Vagina (tissue), 2 donors: ENCODE measurements at regions not wholly inside any gene's neighbourhood (a gene's known extent, or its start where the extent isn't known, plus 50 kb on each side); places are given as distances from the start of the nearest gene placed in this dataset.

Source experiments
- DNase-seq, 2 donors: peaks; one replicate each; pipeline ENCODE4 v3.0.0-alpha.2; 2017; ENCODE audit errors: extremely low spot score in 2 of 2
- H3K27ac ChIP-seq: fragments of 200-600 bp; sonication (generic); one replicate; pipeline ENCODE4 v1.5.1; 2019
- H3K27me3 ChIP-seq: fragments of 200-600 bp; sonication (generic); one replicate; pipeline ENCODE4 v1.5.1; 2019
- H3K36me3 ChIP-seq, 2 donors: fragments of 200-600 bp; sonication (generic); one replicate each; pipeline ENCODE4 v1.5.1; 2017 to 2019
- H3K4me1 ChIP-seq: fragments of 200-600 bp; sonication (generic); one replicate; pipeline ENCODE4 v1.5.1; 2019
- H3K4me3 ChIP-seq, 2 donors: fragments of 200-600 bp; sonication (generic); 1 replicate in 1 of 2; 2 replicates in 1 of 2; pipeline ENCODE4 v1.5.1; 2016 to 2019
- H3K9me3 ChIP-seq: fragments of 200-600 bp; sonication (generic); one replicate; pipeline ENCODE4 v1.5.1; 2019
- POLR2A ChIP-seq, 2 donors: fragments of 450-650 bp; IDR thresholded peaks; one replicate each; pipeline ENCODE4 v1.6.1; 2017; ENCODE audit warnings: antibody characterized with exemption in 2 of 2, mild to moderate bottlenecking in 2 of 2, moderate library complexity in 2 of 2
- POLR2AphosphoS5 ChIP-seq, 2 donors: sonication (generic); formaldehyde crosslinking; IDR thresholded peaks; one replicate each; pipeline ENCODE4 v1.9.0; 2017; ENCODE audit warnings: antibody characterized with exemption in 2 of 2, mild to moderate bottlenecking in 2 of 2, low read depth in 1 of 2; ENCODE audit not compliant: insufficient read depth in 1 of 2
- intact Hi-C: fragments of 100-400 bp; cut with DNase I; formaldehyde crosslinking; loops from one replicate; pipeline ENCODE4 v1.15.1; 2023
- TF ChIP-seq, protein P1 (sequence below), 3 experiments: fragments of 450-650 bp in 2 of 3; fragments of 200-600 bp in 1 of 3; sonication (generic) in 1 of 3; IDR thresholded peaks; one replicate each; pipeline ENCODE4 v1.5.1; 2017 to 2019; ENCODE audit warnings: antibody characterized with exemption in 3 of 3, mild to moderate bottlenecking in 2 of 3, moderate library complexity in 2 of 3

DNA sequence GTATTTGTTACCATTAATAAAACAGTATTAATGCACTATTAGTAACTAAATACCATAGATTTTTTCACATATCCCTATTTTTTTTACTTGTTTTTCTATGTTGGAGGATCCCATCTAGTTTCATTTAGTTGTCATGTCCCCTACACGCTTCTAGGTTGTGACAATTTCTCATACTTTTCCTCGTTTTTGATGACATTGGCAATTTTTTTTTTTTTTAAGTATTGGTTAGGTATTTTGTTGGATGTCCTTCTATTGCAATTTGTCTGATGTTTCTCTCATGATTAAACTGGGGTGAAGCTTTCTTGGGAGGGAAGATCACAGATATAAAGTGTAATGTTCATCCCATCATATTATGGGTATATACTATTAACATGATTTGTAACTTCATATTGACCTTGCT lies 409.1 kb upstream of the CNTN6 start:
- TF ChIP-seq, protein P1, sequence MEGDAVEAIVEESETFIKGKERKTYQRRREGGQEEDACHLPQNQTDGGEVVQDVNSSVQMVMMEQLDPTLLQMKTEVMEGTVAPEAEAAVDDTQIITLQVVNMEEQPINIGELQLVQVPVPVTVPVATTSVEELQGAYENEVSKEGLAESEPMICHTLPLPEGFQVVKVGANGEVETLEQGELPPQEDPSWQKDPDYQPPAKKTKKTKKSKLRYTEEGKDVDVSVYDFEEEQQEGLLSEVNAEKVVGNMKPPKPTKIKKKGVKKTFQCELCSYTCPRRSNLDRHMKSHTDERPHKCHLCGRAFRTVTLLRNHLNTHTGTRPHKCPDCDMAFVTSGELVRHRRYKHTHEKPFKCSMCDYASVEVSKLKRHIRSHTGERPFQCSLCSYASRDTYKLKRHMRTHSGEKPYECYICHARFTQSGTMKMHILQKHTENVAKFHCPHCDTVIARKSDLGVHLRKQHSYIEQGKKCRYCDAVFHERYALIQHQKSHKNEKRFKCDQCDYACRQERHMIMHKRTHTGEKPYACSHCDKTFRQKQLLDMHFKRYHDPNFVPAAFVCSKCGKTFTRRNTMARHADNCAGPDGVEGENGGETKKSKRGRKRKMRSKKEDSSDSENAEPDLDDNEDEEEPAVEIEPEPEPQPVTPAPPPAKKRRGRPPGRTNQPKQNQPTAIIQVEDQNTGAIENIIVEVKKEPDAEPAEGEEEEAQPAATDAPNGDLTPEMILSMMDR (IDR thresholded peaks at IDR 0.05), result no peak
- TF ChIP-seq POLR2A (IDR thresholded peaks at IDR 0.05), result no peak
- TF ChIP-seq POLR2AphosphoS5 (IDR thresholded peaks at IDR 0.05; ENCODE audit: insufficient read depth in 1 of 2, low read depth in 1 of 2), result no peak
- Histone ChIP-seq H3K4me1 (no peaks in the 10 kb centered on the region), H3K9me3 (no peaks in the 10 kb centered on the region), H3K36me3 (no peaks in the 10 kb centered on the region), H3K27me3 (no peaks in the 10 kb centered on the region), H3K27ac (no peak overlapping the region), H3K4me3 (no peak overlapping the region)
- no peak for DNase-seq
- intact Hi-C loops, result no loop called here

DNA sequence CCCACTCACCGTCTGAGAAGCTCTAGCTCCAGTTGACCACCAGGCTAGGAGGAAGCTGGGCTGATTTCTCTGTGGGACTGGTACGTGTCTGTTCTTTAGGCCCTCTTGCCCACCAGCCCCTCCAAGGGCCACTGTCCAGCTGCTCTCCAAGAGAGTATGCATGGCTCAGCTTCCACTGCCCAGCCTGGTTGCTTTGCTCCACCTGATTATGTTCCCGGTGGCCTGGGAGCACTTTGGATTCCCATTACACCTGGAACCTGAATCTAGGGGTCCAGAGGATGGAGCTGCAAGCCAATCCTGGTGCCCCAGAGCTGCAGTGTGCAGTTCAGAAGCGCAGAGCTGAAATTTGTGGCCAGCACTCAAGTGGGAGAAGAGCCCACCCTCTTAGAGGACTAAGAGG lies 402.1 kb upstream of the CNTN6 start:
- intact Hi-C loops, result no loop called here
- no peaks in the 10 kb centered on the region for H3K9me3 ChIP-seq
- DNase-seq, result no peak

DNA sequence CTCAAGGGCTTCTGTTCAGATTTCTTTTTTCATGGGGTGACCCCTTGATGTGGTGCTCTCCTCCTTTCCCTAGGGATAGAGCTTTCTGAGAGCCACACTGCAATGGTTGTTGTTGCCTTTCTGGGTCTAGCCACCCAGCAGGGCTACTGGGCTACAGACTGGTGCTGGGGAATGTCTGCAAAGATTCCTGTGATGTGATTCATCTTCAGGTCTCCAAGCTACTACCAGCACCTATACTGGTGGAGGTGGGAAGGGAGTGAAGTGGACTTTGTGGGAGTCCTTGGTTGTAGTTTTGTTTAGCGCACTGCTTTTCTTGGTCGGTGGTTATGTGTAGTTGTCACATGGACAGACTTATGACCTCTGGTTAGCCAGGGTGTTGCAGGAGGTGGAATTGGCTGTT lies 392.3 kb upstream of the CNTN6 start:
- Histone ChIP-seq H3K27ac (no peak overlapping the region), H3K27me3 (no peaks in the 10 kb centered on the region), H3K4me1 (no peaks in the 10 kb centered on the region), H3K4me3 (no peak overlapping the region), H3K36me3 (no peaks in the 10 kb centered on the region), H3K9me3 (no peaks in the 10 kb centered on the region)
- intact Hi-C loops, result no loop called here
- DNase-seq, result no peak
- no peak for TF ChIP-seq POLR2AphosphoS5 (IDR thresholded peaks at IDR 0.05; ENCODE audit: insufficient read depth in 1 of 2, low read depth in 1 of 2)
- TF ChIP-seq, protein P1 (IDR thresholded peaks at IDR 0.05), result no peak
- TF ChIP-seq POLR2A (IDR thresholded peaks at IDR 0.05), result no peak

More for the DNA sequence above, 402.1 kb upstream of the CNTN6 start:
- Histone ChIP-seq H3K27ac (no peak overlapping the region), H3K27me3 (no peaks in the 10 kb centered on the region), H3K4me1 (no peaks in the 10 kb centered on the region), H3K36me3 (no peaks in the 10 kb centered on the region), H3K4me3 (no peak overlapping the region)
- TF ChIP-seq, protein P1 (IDR thresholded peaks at IDR 0.05), result no peak
- TF ChIP-seq POLR2A (IDR thresholded peaks at IDR 0.05) (no peak), POLR2AphosphoS5 (IDR thresholded peaks at IDR 0.05; ENCODE audit: insufficient read depth in 1 of 2, low read depth in 1 of 2) (no peak)

DNA sequence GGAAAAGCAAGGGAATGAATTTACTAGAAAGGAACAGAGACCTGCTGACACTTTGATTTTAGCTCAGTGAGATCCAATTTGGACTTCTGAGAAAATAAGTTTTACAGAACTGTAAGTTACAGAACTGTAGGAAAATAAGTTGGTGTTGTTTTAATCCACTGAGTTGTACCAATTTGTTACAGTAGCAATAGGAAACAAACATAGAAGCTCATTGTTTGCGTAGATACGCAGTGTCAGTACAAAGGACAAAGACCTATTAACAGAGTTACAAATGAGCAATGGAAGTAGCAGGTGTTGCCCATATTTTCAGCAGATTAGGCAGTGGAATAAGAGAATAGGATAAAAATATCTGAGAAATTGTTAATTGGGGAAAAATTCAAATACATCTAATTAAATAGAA lies 385.8 kb upstream of the CNTN6 start:
- no peak for TF ChIP-seq POLR2AphosphoS5 (IDR thresholded peaks at IDR 0.05; ENCODE audit: insufficient read depth in 1 of 2, low read depth in 1 of 2)
- Histone ChIP-seq H3K4me3 (no peak overlapping the region), H3K4me1 (no peaks in the 10 kb centered on the region), H3K27me3 (no peaks in the 10 kb centered on the region), H3K36me3 (no peaks in the 10 kb centered on the region), H3K27ac (no peak overlapping the region), H3K9me3 (no peaks in the 10 kb centered on the region)
- no peak for DNase-seq
- intact Hi-C loops, result no loop called here

DNA sequence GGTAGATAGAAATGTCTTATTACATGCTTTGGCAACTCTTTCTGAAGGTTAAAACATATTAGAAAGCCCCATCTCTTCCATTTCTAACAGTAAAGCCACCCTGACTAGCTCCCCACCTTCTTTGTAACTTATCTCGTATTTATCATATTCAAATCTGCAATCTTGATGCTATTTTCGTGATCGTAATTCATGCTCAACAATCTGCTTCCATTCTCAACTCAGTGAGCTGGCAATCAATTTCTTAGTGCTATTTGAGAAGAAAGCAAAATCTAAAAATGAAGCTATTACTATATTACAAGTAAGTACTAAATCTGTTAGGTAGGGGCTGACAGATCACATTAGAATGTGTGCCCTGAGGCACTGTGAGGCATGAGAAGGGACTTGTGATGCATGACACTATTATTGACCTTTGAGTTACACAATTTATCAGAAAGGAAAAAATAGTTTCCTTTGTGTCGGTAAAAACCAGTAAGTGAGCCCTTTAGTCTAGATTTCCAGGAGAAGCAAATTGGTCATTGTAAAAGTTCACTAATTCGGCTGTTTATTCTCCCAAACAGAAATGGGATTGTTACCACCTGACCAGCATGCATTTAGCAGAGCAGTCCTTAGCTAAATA lies 379.7 kb upstream of the CNTN6 start:
- no peak overlapping the region for H3K4me3 ChIP-seq
- no peaks in the 10 kb centered on the region for H3K4me1 ChIP-seq
- no peak overlapping the region for H3K27ac ChIP-seq
- no peaks in the 10 kb centered on the region for H3K9me3 ChIP-seq
- no peak for TF ChIP-seq POLR2A (IDR thresholded peaks at IDR 0.05)
- TF ChIP-seq, protein P1 (IDR thresholded peaks at IDR 0.05), result no peak
- no peak for TF ChIP-seq POLR2AphosphoS5 (IDR thresholded peaks at IDR 0.05; ENCODE audit: insufficient read depth in 1 of 2, low read depth in 1 of 2)
- intact Hi-C loops, result no loop called here
- DNase-seq, result no peak
- H3K36me3 ChIP-seq, result no peaks in the 10 kb centered on the region
- H3K27me3 ChIP-seq, result no peaks in the 10 kb centered on the region
